HG03064 (cell line): ENCODE measurements at regions not wholly inside any gene's neighbourhood (a gene's known extent, or its start where the extent isn't known, plus 50 kb on each side); places are given as distances from the start of the nearest gene placed in this dataset.
"Not testable (repeated sequence)": the region's sequence is repeated elsewhere in the genome, so short reads cannot be mapped to it uniquely, and the experiment has no call there.

Experiments used
- ATAC-seq: cut with Tn5 transposase; IDR thresholded peaks from one replicate; pipeline ENCODE4 v1.9.1; 2021; ENCODE audit warnings: low read depth; ENCODE audit not compliant: unreplicated experiment

DNA sequence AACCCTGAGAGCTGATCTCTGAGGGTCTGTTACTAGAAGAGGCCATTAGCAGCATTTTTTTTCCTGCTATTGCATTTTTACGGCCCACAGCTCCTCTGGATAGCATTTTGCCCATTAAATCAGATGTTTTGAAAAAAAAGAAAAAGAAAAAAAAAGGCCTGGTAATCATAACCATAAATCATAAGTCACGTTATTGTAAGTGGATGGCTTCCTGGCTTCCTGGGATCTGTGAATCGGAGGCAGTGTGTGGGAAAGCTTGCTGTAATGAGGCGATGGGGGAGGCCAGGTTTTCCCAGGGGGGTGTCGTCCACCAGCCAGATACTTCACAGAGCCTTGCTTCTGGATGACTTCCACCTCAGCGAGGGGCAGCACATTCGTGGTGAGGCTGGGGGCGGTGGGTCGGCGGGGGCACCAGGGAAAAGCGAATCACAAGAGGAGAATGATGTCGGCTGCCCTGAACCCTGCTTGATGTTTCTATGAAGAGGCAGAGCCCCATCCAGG is 106.5 kb upstream of the SYT13 start:
- ATAC-seq: no peak

DNA sequence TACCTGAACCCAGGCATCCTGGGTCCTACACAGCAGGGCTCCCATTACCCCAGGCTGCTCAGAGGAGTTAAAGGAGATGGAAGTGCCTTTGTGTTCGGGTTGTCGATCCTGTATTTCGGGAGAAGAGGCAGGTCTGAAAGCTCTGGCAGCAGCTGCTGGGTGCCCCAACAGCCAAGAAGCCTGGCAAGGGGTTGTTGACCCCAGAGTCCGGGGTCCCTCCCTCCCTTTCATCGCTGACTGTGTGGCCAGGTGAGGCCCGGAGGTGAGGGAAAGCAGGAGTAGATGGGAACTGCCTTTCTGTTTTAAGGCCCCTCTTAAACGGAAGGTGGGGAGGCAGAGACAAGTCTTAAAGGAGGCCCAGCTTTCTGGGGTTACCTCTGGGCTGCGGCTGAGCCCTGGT is 106.0 kb upstream of the SYT13 start:
- ATAC-seq: no peak

DNA sequence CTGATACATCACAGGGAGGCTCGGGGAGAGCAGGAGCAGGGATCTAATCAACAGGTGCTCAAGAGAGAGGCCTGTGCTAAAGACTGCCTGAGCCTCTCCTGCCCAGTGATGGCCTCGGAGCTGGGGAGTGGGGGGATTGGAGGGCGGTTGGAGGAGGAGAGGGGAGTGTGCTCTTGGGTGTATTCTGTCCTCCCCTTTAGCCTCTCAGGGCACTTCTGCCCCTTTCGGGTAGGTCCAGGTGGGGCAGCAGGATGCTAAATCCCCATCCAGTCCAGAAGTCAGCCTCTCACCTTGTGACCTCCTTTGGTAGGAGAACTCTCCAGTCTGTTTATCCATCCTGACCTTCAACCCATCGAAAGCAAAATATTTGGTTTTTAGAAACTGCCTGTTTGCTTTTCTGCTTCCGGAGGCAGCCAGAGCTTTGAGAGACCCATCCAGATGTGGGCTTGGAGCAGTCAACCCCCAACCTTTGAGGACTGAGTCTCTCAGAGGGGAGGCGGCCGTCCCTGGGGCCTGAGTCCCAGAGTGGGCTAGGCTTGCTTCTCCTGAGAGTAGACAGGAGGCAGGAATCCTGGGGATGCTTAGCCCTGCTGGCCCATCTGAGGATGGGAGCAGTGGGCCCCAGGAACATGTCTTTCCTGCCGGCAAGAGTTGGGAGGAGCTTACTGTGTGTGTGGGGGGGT is 105.2 kb upstream of the SYT13 start:
- ATAC-seq: no peak

DNA sequence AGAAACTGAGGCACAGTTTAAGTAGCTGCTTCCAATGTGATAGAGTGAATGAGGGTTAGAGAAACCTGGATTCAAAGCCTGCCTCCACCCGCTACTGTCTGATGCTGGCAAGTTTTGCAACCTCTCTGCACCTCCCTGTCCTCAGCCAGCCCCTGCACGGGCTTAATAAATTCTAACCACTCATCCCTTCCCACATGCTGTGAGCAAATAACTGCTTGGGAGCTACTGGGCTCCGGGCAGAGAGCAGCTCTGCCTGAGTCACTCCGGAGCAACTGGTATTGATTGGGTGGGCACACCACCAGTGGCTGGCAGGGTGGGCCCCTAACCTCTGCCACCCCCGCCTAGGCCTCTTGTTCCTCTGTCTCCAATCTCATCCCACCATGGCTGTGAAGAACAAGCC is 104.3 kb upstream of the SYT13 start:
- no peak for ATAC-seq

DNA sequence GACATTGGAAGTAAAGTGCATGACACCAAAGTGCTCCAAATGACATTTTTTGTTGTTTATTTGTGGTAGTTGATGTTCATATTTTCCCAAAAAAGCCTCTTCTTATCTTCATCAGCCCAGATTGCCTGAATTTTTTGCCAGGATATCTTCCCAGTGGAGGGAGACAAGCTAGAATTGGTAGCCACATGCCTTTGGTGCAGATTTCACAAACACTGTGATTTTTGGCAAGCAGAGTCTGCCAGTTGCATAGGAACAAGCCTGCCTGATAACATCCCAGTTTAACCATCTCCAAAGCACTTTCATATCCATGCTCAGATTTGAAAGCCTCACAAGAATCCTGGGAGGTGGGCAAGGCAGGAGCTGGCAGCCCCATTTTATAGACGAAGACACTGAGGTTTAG is 102.3 kb upstream of the SYT13 start:
- ATAC-seq: no peak

DNA sequence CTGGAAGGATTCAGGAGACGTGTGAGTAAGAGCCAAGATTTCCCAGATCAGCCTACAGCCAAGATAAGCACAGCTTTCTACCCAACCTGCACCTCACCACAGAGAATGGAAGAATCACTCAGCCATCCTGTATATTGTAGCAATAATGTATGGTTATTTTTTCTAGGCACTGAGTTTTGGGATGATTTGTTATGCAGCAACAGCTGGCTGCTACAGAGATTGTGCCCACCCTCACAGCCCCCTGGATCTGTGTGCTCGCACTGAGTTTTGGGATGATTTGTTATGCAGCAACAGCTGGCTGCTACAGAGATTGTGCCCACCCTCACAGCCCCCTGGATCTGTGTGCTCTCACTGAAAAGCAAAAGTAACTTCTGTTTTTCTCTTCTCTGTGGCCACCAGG is 101.7 kb upstream of the SYT13 start:
- ATAC-seq: not testable (repeated sequence)

DNA sequence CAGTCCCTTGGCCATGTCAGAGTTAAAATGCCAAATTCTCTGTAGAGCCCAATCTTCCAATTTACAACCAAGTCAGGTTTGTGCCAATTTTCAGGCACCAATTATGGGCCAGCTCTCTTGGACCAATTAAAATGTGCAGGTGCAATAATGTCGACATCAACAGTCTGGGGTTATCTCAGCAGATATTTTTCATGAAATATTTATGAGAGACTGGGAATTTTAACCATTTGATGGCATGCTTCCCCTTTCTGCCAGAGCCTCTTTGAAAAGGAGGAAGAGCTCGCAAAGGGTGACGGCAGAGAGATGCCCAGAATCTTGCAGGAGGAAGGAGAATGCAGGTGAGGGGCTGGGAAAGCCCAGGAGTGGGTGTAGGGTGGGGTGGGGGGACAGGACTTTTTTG is 100.8 kb upstream of the SYT13 start:
- ATAC-seq: no peak

DNA sequence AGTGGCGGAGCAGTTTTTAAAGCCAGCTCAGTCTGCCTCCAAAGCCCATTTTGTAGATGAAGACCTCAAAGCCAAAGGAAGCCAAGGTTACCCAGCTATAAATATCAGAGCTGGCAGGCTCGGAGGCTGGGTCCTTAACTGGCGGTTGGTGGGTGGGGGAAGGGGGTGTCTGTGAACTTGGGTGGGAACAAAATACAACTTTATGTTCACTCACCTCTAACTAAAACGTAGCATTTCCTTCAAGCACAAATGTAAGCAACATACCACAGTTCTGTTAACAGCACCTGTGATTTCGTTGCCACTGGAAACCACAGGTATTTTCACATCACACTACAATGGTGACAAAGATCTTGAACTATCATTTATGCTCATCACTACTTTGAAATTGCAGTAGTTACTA is 99.7 kb upstream of the SYT13 start:
- no peak for ATAC-seq

DNA sequence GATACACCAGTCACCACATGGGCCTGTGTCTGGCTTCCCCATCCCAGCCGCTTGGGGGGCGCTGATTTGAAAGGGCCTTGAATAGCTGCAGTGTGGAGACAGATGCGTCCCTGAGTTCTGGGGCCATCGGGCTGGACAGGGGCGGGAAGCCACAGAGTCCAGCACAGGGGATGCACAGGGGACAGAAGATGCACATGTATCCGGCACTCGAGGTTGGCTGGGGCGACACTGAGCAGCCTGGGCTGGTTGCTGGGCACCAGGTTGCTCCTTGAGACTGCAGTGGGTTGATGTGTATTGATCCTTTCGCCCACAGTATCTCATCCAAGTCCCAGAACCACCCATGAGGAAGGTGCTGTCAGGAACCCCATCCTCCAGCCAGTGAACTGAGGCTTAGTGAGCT is 99.3 kb upstream of the SYT13 start:
- no peak for ATAC-seq

DNA sequence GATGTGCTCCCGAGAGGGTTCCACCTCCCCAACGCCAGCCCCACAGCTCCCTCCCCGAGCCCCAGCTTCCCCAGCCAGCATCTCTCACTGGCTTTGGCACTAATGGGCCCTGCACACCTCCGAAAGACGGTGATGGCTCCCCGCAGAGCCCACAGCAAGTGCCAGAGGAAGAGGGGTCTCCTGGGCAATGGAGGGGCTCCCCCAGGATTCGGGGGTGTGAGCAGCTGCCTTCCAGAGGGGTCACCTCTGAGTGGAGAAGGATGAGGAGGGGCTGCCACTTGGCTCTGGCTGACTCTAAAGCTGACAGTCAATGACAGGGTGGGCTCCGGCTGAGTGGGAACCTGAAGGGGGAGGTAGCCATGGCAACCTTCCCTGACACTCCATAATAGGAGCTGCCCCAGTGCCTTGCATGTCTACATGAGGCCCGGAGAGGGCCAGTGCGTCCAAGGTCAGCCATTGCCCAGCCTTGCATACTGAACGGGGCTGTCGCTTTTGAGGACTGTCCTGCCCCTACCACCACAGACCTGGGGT is 98.6 kb upstream of the SYT13 start:
- no peak for ATAC-seq

DNA sequence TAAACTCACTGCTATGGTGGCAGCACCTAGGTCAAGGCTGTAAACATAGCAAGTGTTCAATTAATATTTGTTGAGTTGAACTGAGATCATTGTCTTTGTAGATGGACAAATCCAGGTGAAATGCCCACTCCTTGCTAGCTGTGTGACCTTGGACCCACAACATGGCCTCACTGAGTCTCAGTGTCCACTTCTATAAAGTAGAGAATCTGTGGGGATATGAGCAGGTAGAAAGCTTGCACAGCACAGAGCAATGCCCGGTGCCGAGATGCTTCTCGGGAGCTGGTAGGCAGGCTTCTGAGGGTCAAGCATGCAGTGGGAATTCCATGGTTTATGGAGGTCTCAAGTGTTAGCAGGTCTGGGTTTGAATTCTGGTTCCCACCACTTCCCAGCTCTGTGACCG is 97.9 kb upstream of the SYT13 start:
- no peak for ATAC-seq

DNA sequence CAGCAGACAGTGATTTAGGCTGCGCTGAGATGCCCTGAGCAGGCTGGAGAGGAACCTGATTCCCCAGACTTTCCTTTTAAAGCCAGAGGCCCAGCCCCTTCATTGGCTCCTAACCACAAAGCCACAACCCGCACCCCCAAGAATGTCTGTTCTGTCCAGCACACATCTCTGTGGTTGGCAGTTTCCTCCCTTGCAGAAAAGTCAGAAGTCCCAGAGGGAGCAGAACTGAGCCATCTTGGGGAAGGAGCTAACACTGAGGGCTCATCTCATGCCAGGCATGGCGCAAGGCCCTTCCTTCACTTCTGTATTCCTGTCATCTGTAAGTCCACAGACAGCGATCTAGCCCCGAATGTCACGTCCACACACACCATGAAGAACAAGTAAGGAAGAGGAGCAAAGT is 97.1 kb upstream of the SYT13 start:
- ATAC-seq: no peak

DNA sequence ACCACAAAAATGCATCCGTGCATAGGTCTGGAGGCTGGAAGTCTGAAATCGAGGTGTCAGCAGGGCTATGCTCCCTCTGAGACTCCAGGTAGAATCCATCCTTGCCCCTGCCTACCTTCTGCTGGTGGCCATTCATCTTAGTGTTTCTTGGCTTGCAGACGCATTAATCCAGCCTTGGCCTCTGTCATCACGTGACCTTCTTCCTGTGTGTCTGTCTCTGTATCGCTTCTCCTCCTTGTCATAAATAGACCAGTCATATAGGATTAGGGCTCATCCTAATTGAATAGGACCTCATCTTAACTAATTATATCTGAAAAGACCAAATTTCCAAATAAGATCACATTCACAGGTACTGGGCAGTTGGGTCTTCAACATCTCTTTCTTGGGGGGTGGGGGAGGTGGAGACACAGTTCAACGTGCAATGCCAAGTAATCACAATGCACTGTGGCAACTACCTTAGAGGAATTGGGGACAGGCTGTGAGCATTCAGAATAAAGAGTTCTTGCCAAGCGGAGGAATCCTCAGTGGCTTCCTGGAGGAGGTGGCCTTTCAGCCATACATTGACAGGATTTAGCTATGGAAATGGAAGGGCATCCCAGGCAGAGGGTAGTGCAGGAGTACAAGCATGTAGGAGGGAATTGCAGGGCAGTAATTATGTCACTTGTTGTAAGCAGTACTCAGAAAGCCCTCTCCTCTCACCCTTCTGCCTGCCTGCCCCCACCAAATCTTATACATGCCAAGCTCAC is 96.2 kb upstream of the SYT13 start:
- no peak for ATAC-seq

DNA sequence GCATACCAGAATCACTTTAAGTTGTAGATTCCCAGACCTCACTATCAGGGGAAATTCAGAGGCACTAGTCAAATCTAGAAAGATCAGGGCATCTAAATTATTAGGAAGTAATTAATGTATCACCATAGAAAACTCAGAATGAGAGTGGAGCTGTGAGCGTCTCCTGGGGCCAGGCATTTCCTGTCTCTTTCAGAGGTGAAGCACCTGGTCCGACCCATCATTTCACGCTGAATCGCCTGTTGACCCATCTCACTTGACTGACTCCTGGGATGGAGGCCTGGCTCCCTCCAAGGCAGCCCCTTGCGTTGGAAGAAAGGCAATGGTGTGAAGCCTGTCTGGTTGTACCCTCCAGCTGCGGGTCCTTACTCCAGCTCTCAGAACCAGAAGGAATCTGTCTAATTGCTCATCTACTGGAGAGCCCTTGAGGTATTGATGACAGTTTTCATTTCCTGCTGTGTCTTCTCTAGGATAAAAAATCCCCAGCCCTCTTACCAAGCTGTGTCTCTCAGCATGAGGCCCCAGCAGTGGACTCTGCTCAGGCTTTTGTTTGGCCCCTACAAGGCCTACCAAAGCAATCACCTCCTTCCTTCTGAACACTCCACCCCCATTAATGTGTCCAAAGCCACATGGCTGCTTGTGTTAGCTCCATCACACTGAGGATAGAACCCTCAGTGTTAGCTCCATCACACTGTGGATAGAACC is 93.2 kb upstream of the SYT13 start:
- no peak for ATAC-seq

DNA sequence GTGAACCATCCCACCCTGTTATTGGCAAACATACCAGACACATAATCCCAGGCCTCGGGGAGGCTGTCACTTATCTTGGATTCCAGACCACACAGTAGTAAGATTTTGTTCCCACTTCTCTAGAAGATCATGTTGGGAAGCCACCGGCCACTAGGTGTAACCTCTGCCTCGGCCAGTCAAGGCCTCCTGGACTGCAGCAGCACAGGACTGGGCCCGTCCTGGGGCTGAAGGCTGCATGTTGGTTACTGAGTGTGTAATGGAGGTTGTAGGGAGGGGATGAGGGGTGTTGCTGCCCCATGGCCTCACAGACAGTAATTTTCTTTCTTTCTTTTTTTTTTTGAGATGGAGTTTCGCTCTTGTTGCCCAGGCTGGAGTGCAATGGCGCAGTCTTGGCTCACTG is 92.4 kb upstream of the SYT13 start:
- no peak for ATAC-seq

DNA sequence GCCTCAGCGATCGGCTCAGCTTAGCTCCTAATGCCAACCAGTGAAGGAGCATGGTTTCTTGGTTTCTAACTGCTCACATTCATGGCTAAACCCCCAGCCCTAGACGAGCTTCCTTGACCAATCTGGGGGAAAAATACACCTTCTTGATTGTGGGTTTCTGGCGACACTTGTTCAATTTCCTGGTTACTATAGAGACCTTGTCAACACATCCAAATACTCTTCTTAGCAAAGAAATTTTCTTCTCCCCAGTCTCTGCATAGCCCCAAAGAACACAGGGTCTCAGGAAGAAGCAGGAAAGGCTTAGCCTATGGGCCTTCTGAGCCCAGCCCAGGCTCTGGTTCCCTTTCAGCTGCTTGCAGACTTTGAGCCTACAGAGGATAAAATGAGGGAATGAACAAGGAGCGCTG is 88.5 kb upstream of the SYT13 start:
- no peak for ATAC-seq

DNA sequence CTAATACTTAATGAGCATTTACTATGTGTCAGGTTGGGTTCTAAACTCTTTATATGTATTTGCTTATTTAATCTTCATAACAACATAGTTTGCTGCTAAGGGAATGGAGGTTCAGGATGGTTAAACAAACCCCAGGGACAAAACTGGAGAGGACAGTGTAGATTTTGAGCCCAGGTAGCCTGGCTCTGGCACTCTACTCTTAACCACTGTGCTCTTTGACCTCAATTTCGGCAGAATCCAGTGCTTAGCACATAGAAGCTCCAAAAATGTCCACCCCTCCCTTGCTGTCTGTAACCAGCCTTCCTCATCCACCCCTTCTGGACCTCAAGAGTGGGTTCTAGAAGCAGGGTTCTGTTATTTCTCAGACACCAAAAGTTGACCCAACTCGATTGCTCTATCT is 88.0 kb upstream of the SYT13 start:
- no peak for ATAC-seq

DNA sequence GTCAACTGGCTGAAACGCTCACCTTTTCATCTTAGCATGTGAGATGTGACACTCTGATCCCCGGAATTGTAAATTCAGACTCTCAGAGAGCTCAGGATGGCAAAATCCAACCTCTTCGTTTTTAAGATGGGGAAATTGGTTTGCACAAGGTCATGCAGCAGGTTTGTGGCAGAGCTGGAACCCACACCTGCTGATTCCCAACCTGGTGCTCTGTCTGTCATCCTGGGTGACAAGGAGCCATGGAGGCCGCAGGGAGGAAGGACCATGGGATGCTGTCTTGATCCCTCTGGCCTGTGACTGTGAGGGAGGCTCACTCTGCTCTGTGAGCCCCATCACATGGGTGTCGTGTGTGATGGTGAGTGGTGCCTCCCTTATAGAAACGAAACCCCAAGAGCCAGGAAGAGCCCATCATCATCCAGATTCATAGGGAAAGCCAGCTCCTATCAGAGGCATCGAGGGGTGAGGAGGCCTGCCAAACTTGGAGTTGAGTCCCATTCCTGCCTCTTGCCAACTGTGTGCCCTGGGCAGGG is 87.4 kb upstream of the SYT13 start:
- no peak for ATAC-seq

DNA sequence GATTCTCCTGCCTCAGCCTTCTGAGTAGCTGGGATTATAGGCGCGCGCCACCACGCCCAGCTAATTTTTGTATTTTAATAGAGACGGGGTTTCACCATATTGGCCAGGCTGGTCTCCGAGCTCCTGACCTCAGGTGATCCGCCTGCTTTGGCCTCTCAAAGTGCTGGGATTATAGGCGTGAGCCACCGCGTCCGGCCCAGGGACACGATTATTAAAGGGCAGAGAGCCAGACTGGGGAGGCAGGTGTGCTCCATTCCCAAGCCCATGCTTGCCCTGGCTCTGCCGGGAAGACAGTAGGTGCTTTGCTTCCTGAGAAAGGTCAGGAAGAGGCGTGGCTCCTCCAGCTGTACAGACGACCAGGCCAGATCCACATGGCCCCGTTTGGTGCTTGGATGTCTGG is 86.3 kb upstream of the SYT13 start:
- ATAC-seq: not testable (repeated sequence)

DNA sequence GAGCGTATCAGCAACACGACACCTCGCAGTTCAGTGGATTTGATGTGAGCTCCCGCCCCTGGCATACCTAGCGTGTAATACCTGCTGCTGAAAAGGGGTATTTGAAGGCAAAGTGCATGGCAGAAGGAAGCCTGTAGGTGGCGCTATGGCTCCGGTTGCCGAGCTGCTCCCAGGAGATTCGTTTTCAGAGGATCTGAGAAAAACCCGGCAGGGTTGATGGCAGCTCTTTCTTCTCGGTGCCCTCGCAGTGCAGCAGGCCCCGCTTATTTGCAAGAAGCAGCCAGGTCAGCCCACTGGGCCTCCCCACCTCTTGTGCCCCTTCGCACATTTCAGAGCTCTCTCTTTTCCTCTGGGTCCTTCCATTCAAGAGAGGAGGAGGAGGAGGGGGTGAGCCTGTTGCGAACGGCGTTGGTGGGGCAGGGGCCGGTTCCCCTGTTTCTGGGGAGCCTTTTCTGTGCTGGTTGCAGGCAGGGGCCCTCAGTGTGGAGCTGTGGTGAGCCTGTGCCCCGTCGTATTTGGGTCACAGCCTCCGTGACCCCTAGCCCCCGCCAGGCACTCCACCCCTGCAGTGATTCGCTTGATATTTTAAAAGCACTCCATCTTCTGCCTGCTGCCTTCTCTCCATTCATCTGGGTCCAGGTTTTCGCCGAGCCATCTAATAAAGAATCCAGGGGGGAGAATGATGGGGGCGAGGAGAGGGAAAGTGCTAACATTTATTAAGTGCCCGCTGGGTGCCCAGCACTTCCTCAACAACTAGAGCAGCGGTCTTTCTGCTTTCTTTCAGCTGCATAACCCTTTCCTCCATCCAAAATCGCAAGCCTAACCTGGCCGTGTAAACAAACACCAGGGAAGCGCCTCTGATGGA is 85.3 kb upstream of the SYT13 start:
- ATAC-seq: no peak
